ENCODE measurements at regions not wholly inside any gene's neighbourhood (a gene's known extent, or its start where the extent isn't known, plus 50 kb on each side); places are given as distances from the start of the nearest gene placed in this dataset.
"Not testable (repeated sequence)": the region's sequence is repeated elsewhere in the genome, so short reads cannot be mapped to it uniquely, and the experiment has no call there.

DNA sequence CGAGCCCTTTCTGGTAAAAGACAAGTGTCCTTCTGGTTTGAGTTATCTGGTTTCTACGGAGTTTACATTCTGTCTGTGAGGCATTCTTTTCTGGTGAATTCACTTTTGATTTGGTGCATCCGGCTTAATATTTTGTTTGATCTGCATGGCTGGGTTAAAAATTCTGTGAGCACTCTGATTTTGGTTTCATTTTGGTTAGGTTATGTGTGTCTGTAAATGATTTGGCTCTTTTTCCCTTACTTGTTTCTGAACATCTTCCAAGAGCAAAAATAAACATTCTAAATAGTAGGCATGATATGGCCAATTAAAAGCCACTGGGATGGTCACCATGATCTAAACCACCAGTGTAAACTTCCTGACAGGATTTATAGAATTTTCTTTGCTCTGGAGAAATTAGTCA lies 85.7 kb upstream of the PTPN13 start:
- Mint-ChIP-seq H3K27ac (no peak overlapping the region), H3K4me1 (ENCODE audit: low read depth) (peaks cover 4% of the 10 kb centered on the region), H3K36me3 (no peaks in the 10 kb centered on the region), H3K27me3 (peaks cover 5% of the 10 kb centered on the region), H3K9me3 (no peaks in the 10 kb centered on the region), H3K4me3 (no peak overlapping the region)
- ChIA-PET CTCF (interaction anchor here (2.5 kb wide), 1 partner anchor 10 kb away, joined by 14 read pairs; no protein-coding TSS in a partner anchor), POLR2A (no interaction called here)
- DNase-seq: no peak
- intact Hi-C loops (cut with micrococcal nuclease): no loop called here

GRCh38 chr4:86511590-86511989 lies 82.5 kb upstream of the PTPN13 start:
- Mint-ChIP-seq H3K4me3 (no peak overlapping the region), H3K4me1 (ENCODE audit: low read depth) (peaks cover 4% of the 10 kb centered on the region), H3K36me3 (no peaks in the 10 kb centered on the region), H3K27ac (no peak overlapping the region), H3K9me3 (no peaks in the 10 kb centered on the region), H3K27me3 (peaks cover 1% of the 10 kb centered on the region)
- ChIA-PET POLR2A (no interaction called here), CTCF (interaction anchor here (2.1 kb wide), 1 partner anchor 15 kb away, joined by 9 read pairs; no protein-coding TSS in a partner anchor)
- intact Hi-C loops (cut with micrococcal nuclease): no loop called here
- DNase-seq: no peak

DNA sequence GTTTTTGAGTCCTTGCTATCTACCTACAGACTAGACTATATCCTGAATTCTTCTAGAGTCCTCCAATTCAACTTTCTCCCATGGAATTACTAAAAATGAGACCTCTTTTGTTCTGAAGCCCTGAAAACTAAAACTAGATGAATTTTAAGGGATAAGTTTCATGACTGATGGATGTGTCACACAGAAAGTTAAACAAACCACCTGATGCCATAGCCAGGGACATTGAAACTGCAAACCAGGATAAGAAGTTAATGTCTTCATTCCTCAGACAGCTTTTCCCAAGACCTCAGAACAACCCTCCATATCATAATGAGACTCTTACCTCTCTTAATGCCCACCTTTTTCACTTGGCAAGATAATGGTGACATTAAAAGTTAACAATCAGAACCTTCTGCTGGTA lies 81.5 kb upstream of the PTPN13 start:
- Mint-ChIP-seq H3K4me1 (ENCODE audit: low read depth) (peaks cover 4% of the 10 kb centered on the region), H3K27ac (no peak overlapping the region), H3K4me3 (no peak overlapping the region), H3K9me3 (no peaks in the 10 kb centered on the region), H3K36me3 (no peaks in the 10 kb centered on the region), H3K27me3 (peaks cover 1% of the 10 kb centered on the region)
- CTCF ChIA-PET: interaction anchor here (1.4 to 2.1 kb wide), 2 partner anchors 13 to 16 kb away, joined by 8 to 9 read pairs; no protein-coding TSS in a partner anchor
- POLR2A ChIA-PET: no interaction called here
- no peak for DNase-seq
- intact Hi-C loops (cut with micrococcal nuclease): no loop called here

DNA sequence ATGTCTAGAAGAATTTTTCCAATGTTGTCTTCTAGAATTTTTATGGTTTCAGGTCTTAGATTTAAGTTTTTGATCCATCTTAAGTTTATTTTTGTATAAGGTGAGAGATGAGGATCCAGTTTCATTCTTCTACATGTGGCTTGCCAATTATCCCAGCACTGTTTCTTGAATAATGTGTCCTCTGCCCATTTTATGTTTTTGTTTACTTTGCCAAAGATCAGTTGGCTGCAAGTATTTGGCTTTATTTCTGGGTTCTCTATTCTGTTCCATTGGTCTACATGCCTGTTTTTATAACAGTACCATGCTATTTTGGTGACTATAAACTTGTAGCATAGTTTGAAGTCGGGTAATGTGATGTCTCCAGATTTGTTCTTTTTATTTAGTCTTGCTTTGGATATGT lies 78.2 kb upstream of the PTPN13 start:
- H3K4me3 Mint-ChIP-seq; intact Hi-C loops (cut with micrococcal nuclease); H3K36me3 Mint-ChIP-seq; H3K4me1 Mint-ChIP-seq (ENCODE audit: low read depth); POLR2A ChIA-PET; DNase-seq; H3K9me3 Mint-ChIP-seq; H3K27ac Mint-ChIP-seq; H3K27me3 Mint-ChIP-seq: not testable (repeated sequence)
- CTCF ChIA-PET: interaction anchor here (1.1 kb wide), 1 partner anchor 17 kb away, joined by 3 read pairs; no protein-coding TSS in a partner anchor

DNA sequence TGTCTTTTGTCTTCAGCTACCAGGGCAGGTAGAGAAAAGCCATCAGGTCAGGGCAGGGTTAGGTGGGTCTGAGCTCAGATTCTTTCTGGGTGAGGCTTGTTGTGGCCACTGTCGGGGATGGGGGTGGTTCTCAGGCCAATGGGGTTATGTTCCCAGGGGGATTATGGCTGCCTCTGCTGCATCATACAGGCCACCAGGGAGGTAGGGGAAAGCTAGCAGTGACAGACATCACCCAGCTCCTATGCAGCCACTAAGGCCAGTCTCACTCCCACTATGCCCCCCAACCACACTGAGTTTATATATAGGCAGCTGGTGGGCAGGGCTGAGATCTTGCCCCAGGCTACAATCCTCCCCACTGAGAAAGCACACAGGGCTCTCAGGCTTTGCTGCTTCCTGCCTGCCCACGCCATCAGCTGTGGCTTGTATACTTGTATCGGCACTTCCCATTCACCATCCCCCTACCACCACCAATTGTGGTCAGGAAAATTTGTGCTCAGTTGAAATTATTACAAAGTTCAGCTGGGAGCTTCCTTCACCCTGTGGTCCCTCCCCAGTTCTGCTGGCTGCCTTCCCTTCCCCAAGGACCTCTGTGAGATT lies 72.6 kb upstream of the PTPN13 start:
- H3K4me1 Mint-ChIP-seq (ENCODE audit: low read depth): no peaks in the 10 kb centered on the region
- H3K4me3 Mint-ChIP-seq: no peak overlapping the region
- POLR2A ChIA-PET: no interaction called here
- peaks cover 2% of the 10 kb centered on the region for H3K36me3 Mint-ChIP-seq
- H3K27ac Mint-ChIP-seq: no peak overlapping the region
- CTCF ChIA-PET: interaction anchor here (1.0 to 2.8 kb wide), 8 partner anchors 8 to 572 kb away, joined by 4 to 19 read pairs (median 4); partner anchors contain the start of gene PTPN13
- intact Hi-C loops (cut with micrococcal nuclease): no loop called here
- DNase-seq: no peak
- peaks cover 13% of the 10 kb centered on the region for H3K27me3 Mint-ChIP-seq
- peaks cover 12% of the 10 kb centered on the region for H3K9me3 Mint-ChIP-seq

- CTCF ChIA-PET: interaction anchor here (0.7 to 2.8 kb wide), 9 partner anchors 9 to 571 kb away, joined by 3 to 19 read pairs (median 4); no protein-coding TSS in a partner anchor
- H3K36me3 Mint-ChIP-seq: peaks cover 2% of the 10 kb centered on the region
- peaks cover 12% of the 10 kb centered on the region for H3K9me3 Mint-ChIP-seq
- no peak for DNase-seq
- H3K4me1 Mint-ChIP-seq (ENCODE audit: low read depth): no peaks in the 10 kb centered on the region
- no peak overlapping the region for H3K27ac Mint-ChIP-seq
- intact Hi-C loops (cut with micrococcal nuclease): loop anchor here (1.0 kb wide), 1 partner anchor 373 kb away; no protein-coding TSS in a partner anchor
- H3K27me3 Mint-ChIP-seq: peaks cover 13% of the 10 kb centered on the region
- no peak overlapping the region for H3K4me3 Mint-ChIP-seq
- POLR2A ChIA-PET: no interaction called here
These were observed 71.8 kb upstream of the PTPN13 start for GRCh38 chr4:86522349-86522748.

DNA sequence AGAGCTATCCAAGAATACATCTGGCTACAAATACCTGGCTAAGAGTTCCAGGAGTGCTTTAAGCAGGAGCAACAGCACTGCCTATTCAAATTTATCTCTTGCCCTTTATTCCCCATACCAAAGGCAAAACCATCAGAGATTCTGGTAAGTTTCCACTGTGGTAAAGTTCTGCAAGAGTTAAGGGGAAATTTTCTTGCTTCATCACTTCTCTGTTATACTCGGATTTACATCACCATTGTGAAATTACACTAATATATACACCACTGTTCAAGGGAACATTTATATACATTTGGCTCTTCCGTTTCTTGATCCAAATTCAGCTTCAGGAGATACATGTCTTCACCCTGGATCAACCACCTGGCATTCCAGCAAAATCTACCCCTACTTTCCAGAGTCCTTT lies 70.8 kb upstream of the PTPN13 start:
- Mint-ChIP-seq H3K9me3 (peaks cover 12% of the 10 kb centered on the region), H3K27me3 (peaks cover 13% of the 10 kb centered on the region), H3K36me3 (peaks cover 2% of the 10 kb centered on the region), H3K4me1 (ENCODE audit: low read depth) (no peaks in the 10 kb centered on the region), H3K27ac (no peak overlapping the region), H3K4me3 (no peak overlapping the region)
- ChIA-PET CTCF (interaction anchor here (1.5 to 2.8 kb wide), 3 partner anchors 21 to 371 kb away, joined by 4 to 19 read pairs (median 5); no protein-coding TSS in a partner anchor), POLR2A (no interaction called here)
- intact Hi-C loops (cut with micrococcal nuclease): no loop called here
- no peak for DNase-seq

- H3K9me3 Mint-ChIP-seq; POLR2A ChIA-PET; H3K4me3 Mint-ChIP-seq; H3K27ac Mint-ChIP-seq; H3K4me1 Mint-ChIP-seq (ENCODE audit: low read depth); CTCF ChIA-PET; H3K36me3 Mint-ChIP-seq; H3K27me3 Mint-ChIP-seq; intact Hi-C loops (cut with micrococcal nuclease); DNase-seq: not testable (repeated sequence)
These were observed 66.4 kb upstream of the PTPN13 start for GRCh38 chr4:86527713-86528112.

DNA sequence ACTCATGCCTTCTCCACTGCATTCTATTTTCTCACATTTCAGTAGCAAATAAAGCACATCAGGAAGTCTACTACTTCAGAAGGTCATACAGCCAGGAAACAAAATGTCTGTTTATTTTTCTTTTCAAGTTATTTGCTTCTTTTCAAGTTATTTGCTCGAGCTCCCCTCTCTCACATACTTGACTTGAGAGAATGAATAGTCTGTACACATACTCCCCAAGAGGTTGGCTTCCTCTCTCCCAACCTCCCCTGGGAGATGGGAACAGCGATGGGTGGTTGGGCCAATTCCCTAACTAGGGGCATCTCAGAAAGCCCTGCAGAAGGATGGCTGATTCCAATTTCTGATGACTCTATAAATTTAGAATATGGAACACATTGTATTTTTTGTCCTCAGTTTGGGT lies 64.7 kb upstream of the PTPN13 start:
- H3K9me3 Mint-ChIP-seq: no peaks in the 10 kb centered on the region
- peaks cover 2% of the 10 kb centered on the region for H3K27me3 Mint-ChIP-seq
- no peak overlapping the region for H3K27ac Mint-ChIP-seq
- POLR2A ChIA-PET: no interaction called here
- H3K4me3 Mint-ChIP-seq: no peak overlapping the region
- intact Hi-C loops (cut with micrococcal nuclease): no loop called here
- no peaks in the 10 kb centered on the region for H3K36me3 Mint-ChIP-seq
- DNase-seq: no peak
- CTCF ChIA-PET: no interaction called here
- peaks cover 3% of the 10 kb centered on the region for H3K4me1 Mint-ChIP-seq (ENCODE audit: low read depth)

- no peak overlapping the region for H3K27ac Mint-ChIP-seq
- POLR2A ChIA-PET: no interaction called here
- peaks cover 2% of the 10 kb centered on the region for H3K27me3 Mint-ChIP-seq
- H3K4me1 Mint-ChIP-seq (ENCODE audit: low read depth): peaks cover 3% of the 10 kb centered on the region
- H3K4me3 Mint-ChIP-seq: no peak overlapping the region
- H3K36me3 Mint-ChIP-seq: no peaks in the 10 kb centered on the region
- CTCF ChIA-PET: no interaction called here
- no peak for DNase-seq
- intact Hi-C loops (cut with micrococcal nuclease): no loop called here
- H3K9me3 Mint-ChIP-seq: no peaks in the 10 kb centered on the region
These were observed 63.9 kb upstream of the PTPN13 start for GRCh38 chr4:86530183-86530582.

DNA sequence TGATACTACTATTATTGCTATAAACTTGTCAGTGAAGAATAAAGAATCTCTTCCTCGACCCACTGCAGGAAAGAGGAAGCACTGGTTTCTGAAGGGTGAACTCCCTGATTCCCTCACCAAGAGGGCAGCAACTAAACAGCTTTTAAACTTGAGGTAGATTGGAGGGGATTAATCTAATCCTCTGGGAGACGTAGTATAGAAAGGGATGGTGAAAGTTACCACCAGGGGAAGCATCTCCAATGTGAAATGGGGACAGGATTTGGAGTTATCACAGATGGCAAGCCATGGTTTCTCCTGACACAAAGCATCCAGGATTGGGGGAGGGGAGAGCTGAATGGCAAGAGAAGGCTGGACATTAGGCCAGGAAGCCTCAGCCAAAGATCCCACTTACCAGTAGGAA lies 62.7 kb upstream of the PTPN13 start:
- POLR2A ChIA-PET: no interaction called here
- Mint-ChIP-seq H3K27ac (no peak overlapping the region), H3K36me3 (no peaks in the 10 kb centered on the region), H3K4me3 (no peak overlapping the region), H3K4me1 (ENCODE audit: low read depth) (peaks cover 3% of the 10 kb centered on the region), H3K9me3 (no peaks in the 10 kb centered on the region), H3K27me3 (no peaks in the 10 kb centered on the region)
- CTCF ChIA-PET: interaction anchor here (0.8 to 1.0 kb wide), 2 partner anchors 32 to 364 kb away, joined by 3 read pairs; no protein-coding TSS in a partner anchor
- DNase-seq: no peak
- intact Hi-C loops (cut with micrococcal nuclease): no loop called here

DNA sequence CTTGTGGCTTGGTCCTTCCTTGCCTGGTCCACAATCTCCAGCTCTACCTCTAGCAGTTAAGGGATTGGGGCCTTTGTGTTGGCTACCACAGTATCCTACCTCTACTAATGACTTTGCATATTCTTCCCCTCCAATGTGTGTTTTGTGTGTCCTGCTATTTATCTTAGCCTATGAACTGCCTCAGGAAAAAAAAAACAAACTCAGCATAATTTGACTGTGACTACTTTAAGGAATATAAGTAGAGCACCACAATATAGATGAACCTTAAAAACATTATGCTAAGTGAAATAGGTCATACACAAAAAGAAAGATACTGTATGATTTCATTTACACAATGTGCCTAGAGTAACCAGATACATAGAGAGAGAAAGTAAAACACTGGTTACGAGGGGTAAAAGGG lies 61.3 kb upstream of the PTPN13 start:
- Mint-ChIP-seq H3K27ac (no peak overlapping the region), H3K4me3 (no peak overlapping the region), H3K4me1 (ENCODE audit: low read depth) (peaks cover 3% of the 10 kb centered on the region), H3K9me3 (no peaks in the 10 kb centered on the region), H3K27me3 (no peaks in the 10 kb centered on the region), H3K36me3 (no peaks in the 10 kb centered on the region)
- DNase-seq: no peak
- POLR2A ChIA-PET: no interaction called here
- intact Hi-C loops (cut with micrococcal nuclease): no loop called here
- CTCF ChIA-PET: no interaction called here

DNA sequence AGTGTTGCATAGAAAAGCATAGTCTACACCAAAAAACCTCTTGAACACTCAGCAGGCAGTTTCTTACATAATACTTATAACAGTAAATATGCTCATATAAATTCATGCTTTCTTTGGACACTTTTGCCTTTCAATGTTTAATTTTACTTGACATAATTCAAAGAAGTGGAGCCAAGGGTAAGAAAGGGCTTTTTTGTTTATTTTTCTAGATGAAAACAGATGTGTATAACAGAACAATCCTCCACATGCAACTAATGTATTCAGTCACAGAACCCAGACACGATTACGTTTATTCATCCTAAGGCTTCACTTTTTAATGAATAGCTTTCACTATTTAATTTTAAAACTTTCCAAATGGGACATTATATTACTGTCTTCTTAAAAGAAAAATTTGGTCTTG lies 58.0 kb upstream of the PTPN13 start:
- ChIA-PET CTCF (interaction anchor here (0.6 kb wide), 2 partner anchors 37 to 578 kb away, joined by 3 to 4 read pairs; no protein-coding TSS in a partner anchor), POLR2A (no interaction called here)
- H3K4me1 Mint-ChIP-seq (ENCODE audit: low read depth): no peaks in the 10 kb centered on the region
- H3K27me3 Mint-ChIP-seq: no peaks in the 10 kb centered on the region
- no peak overlapping the region for H3K4me3 Mint-ChIP-seq
- H3K9me3 Mint-ChIP-seq: no peaks in the 10 kb centered on the region
- H3K36me3 Mint-ChIP-seq: no peaks in the 10 kb centered on the region
- H3K27ac Mint-ChIP-seq: no peak overlapping the region
- intact Hi-C loops (cut with micrococcal nuclease): no loop called here
- no peak for DNase-seq
